ENCODE measurements at regions not wholly inside any gene's neighbourhood (a gene's known extent, or its start where the extent isn't known, plus 50 kb on each side); places are given as distances from the start of the nearest gene placed in this dataset.

DNA sequence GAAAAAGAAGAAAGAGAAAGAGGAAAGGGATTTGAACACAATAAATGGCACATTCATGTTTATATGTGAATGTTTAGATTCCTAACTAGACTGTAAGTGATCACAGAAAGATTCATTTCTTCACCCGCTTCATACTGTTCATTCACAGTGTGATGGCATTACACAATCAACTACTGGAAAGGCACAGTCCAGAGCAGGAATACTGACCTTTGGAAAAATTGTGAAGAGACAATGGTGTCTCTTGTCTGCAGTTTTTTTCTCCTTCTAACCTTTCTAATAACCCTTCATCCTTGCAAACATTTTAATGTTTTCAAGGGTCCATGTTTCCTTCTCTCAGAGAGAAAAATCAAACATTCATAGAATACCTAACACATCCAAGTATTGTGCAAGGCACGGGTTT lies 180.9 kb upstream of the SOX14 start:
- no peak overlapping the region for H3K4me3 ChIP-seq (ENCODE audit: low read depth in 1 of 3, low read length in 3 of 3)
- H3K27ac ChIP-seq (ENCODE audit: low read depth in 1 of 2, low read length in 2 of 2) = no peak overlapping the region
- 74% methylated on average over 2 of the region's 2 CpGs for WGBS
- TF ChIP-seq JUND (IDR thresholded peaks at IDR 0.05) (no peak), ATF3 (IDR thresholded peaks at IDR 0.05) (no peak), RXRA (IDR thresholded peaks at IDR 0.05) (no peak), HNF4G (IDR thresholded peaks at IDR 0.05) (no peak), SP1 (IDR thresholded peaks at IDR 0.05) (no peak), REST (IDR thresholded peaks at IDR 0.05) (no peak), NR2F2 (IDR thresholded peaks at IDR 0.05) (no peak), HNF4A (conservative IDR thresholded peaks at IDR 0.05) (no peak), GABPA (IDR thresholded peaks at IDR 0.05 in 1 of 2, conservative IDR thresholded peaks at IDR 0.05 in 1 of 2) (no peak), FOXA2 (IDR thresholded peaks at IDR 0.05) (no peak), YY1 (IDR thresholded peaks at IDR 0.05) (no peak), TAF1 (conservative IDR thresholded peaks at IDR 0.05) (no peak), EGR1 (IDR thresholded peaks at IDR 0.05; ENCODE audit: low read depth in 2 of 2) (no peak), ZBTB33 (IDR thresholded peaks at IDR 0.05) (no peak), FOXA1 (IDR thresholded peaks at IDR 0.05) (no peak), RAD21 (IDR thresholded peaks at IDR 0.05) (no peak)
- TF ChIP-seq, protein P1, sequence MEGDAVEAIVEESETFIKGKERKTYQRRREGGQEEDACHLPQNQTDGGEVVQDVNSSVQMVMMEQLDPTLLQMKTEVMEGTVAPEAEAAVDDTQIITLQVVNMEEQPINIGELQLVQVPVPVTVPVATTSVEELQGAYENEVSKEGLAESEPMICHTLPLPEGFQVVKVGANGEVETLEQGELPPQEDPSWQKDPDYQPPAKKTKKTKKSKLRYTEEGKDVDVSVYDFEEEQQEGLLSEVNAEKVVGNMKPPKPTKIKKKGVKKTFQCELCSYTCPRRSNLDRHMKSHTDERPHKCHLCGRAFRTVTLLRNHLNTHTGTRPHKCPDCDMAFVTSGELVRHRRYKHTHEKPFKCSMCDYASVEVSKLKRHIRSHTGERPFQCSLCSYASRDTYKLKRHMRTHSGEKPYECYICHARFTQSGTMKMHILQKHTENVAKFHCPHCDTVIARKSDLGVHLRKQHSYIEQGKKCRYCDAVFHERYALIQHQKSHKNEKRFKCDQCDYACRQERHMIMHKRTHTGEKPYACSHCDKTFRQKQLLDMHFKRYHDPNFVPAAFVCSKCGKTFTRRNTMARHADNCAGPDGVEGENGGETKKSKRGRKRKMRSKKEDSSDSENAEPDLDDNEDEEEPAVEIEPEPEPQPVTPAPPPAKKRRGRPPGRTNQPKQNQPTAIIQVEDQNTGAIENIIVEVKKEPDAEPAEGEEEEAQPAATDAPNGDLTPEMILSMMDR (IDR thresholded peaks at IDR 0.05; ENCODE audit: low read depth, low read length, missing input control) = no peak
- TF ChIP-seq, protein P2, sequence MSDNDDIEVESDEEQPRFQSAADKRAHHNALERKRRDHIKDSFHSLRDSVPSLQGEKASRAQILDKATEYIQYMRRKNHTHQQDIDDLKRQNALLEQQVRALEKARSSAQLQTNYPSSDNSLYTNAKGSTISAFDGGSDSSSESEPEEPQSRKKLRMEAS (IDR thresholded peaks at IDR 0.05) = no peak
- no peaks in the 10 kb centered on the region for H3K9me3 ChIP-seq (ENCODE audit: control insufficient read depth in 4 of 4, low read length in 3 of 4)
- H3K9ac ChIP-seq (ENCODE audit: low read depth in 1 of 2, low read length in 2 of 2) = no peak overlapping the region
- H3K27me3 ChIP-seq (ENCODE audit: control insufficient read depth in 4 of 4, insufficient read depth in 4 of 4, low read length in 3 of 4) = peaks cover 0 to 3% (median 0%) of the 10 kb centered on the region in 4 donors
- no peaks in the 10 kb centered on the region for H3K36me3 ChIP-seq (ENCODE audit: control insufficient read depth in 4 of 4, insufficient read depth in 3 of 4, low read depth in 1 of 4, low read length in 3 of 4)
- no peaks in the 10 kb centered on the region for H3K4me1 ChIP-seq (ENCODE audit: control insufficient read depth in 4 of 4, insufficient read depth in 4 of 4, low read length in 3 of 4)
- no peak for DNase-seq (ENCODE audit: low spot score)

Measured in liver (tissue), 8 donors.